ENCODE measurements at regions not wholly inside any gene's neighbourhood (a gene's known extent, or its start where the extent isn't known, plus 50 kb on each side); places are given as distances from the start of the nearest gene placed in this dataset.

DNA sequence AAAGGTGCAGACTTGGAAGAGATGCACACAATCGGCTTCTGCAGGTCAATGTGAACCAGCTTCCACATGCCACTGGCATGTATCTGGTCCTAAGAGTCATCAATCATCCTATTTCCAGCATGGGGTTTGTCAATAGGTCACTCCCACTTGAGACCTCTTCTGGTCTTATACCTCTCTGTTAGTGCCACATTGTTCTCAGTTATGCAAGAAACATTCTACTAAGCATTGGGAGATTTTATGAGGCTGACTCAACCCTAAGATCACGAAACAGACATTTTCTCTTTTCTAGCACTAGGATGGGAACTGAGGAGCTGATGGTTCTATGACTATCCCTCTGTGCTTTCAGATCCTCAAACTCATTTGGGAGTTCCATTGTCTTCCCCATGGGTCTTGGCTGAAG, 581.5 kb upstream of the KLF12 start:
- intact Hi-C loops (cut with DNase I; ENCODE audit: low total_unique reads), result no loop called here
- Histone ChIP-seq H3K9me3 (peaks cover 0 to 20% (median 13%) of the 10 kb centered on the region in 8 donors), H3K4me1 (no peaks in the 10 kb centered on the region), H3K27ac (no peak overlapping the region), H3K4me3 (no peak overlapping the region), H3K27me3 (replicated peaks in 1 of 7) (no peaks in the 10 kb centered on the region), H3K36me3 (no peaks in the 10 kb centered on the region)
- DNase-seq, result no peak
- TF ChIP-seq POLR2AphosphoS5 (IDR thresholded peaks at IDR 0.05), result no peak
- TF ChIP-seq, protein P1, sequence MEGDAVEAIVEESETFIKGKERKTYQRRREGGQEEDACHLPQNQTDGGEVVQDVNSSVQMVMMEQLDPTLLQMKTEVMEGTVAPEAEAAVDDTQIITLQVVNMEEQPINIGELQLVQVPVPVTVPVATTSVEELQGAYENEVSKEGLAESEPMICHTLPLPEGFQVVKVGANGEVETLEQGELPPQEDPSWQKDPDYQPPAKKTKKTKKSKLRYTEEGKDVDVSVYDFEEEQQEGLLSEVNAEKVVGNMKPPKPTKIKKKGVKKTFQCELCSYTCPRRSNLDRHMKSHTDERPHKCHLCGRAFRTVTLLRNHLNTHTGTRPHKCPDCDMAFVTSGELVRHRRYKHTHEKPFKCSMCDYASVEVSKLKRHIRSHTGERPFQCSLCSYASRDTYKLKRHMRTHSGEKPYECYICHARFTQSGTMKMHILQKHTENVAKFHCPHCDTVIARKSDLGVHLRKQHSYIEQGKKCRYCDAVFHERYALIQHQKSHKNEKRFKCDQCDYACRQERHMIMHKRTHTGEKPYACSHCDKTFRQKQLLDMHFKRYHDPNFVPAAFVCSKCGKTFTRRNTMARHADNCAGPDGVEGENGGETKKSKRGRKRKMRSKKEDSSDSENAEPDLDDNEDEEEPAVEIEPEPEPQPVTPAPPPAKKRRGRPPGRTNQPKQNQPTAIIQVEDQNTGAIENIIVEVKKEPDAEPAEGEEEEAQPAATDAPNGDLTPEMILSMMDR (IDR thresholded peaks at IDR 0.05 in 8 of 11, conservative IDR thresholded peaks at IDR 0.05 in 3 of 11), result no peak
- no peak for TF ChIP-seq POLR2A (IDR thresholded peaks at IDR 0.05)
- 67 to 83% (median 68%) methylated on average over 2 of the region's 2 CpGs for WGBS, 5 donors

DNA sequence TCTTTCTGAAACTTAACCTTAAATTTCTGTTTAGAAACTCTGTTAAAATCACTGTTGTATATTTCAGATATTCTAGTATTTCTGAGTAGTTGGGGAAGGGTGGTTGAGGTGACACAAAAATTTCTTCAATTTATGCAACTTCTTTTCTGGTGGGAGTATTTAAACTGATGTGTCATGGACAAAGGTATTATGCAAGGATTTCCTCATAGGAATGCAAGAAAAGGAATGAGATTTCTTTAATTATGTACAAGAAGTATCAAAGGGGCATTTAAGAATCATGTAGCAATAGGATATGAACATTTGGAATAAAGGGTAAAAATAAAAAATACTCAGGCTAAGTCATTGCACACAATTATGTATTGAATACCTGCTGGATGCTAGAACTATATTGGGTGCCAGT, 575.8 kb upstream of the KLF12 start:
- intact Hi-C loops (cut with DNase I; ENCODE audit: low total_unique reads), result no loop called here
- DNase-seq, result no peak
- H3K27ac ChIP-seq, result no peak overlapping the region
- H3K27me3 ChIP-seq (replicated peaks in 1 of 7), result no peaks in the 10 kb centered on the region
- no peaks in the 10 kb centered on the region for H3K36me3 ChIP-seq
- H3K4me1 ChIP-seq, result no peaks in the 10 kb centered on the region
- H3K4me3 ChIP-seq, result no peak overlapping the region
- TF ChIP-seq POLR2AphosphoS5 (IDR thresholded peaks at IDR 0.05) (no peak), POLR2A (IDR thresholded peaks at IDR 0.05) (no peak)
- H3K9me3 ChIP-seq, result peaks cover 0 to 5% (median 0%) of the 10 kb centered on the region in 8 donors

DNA sequence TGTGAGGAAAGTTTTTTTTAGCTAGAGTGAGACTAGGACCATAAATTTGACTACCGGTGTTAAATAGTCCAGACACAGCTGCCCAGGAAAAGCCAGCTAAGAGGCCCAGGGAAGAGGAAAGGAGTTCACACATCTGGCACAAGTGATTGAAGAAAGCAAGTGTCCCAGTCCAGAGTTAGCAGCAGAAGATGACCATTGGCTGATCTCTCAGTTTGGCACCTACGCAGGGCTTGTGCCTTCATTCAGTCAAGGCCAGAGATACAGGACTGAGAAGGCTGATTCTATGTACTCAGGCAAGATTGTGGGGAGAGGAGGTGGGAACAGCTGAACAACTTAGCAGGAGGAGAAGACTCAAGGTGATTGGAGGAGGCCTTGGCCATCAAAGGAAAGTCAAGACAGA, 575.0 kb upstream of the KLF12 start:
- Histone ChIP-seq H3K4me3 (no peak overlapping the region), H3K27ac (no peak overlapping the region), H3K27me3 (replicated peaks in 1 of 7) (no peaks in the 10 kb centered on the region), H3K9me3 (peaks cover 0 to 3% (median 0%) of the 10 kb centered on the region in 8 donors), H3K4me1 (no peaks in the 10 kb centered on the region), H3K36me3 (no peaks in the 10 kb centered on the region)
- WGBS, 5 donors, result 59 to 75% (median 65%) methylated on average over 2 of the region's 2 CpGs
- intact Hi-C loops (cut with DNase I; ENCODE audit: low total_unique reads), result no loop called here
- no peak for DNase-seq
- TF ChIP-seq POLR2AphosphoS5 (IDR thresholded peaks at IDR 0.05) (no peak), POLR2A (IDR thresholded peaks at IDR 0.05) (no peak)
- TF ChIP-seq, protein P1 (IDR thresholded peaks at IDR 0.05 in 8 of 11, conservative IDR thresholded peaks at IDR 0.05 in 3 of 11), result no peak

DNA sequence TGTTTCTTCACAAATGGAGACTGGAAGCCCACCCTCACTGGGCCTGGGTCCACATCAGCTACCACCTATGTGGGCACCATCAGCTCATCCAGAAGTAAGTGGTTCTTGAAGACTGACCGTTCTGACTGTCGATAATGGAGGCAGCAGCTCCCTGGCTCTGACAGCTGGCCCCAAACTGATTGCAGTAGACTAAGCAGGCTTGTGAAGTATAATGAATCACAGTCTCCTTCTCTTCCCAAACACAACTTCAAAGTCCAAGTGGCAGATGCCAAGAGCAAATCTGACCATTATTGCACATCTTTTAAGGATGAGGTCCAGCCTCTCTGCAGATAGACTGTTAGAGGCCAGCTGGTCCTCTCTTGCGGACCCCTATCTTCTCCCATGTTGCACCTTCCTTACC, 574.4 kb upstream of the KLF12 start:
- Histone ChIP-seq H3K27ac (no peak overlapping the region), H3K27me3 (replicated peaks in 1 of 7) (no peaks in the 10 kb centered on the region), H3K4me3 (no peak overlapping the region), H3K4me1 (no peaks in the 10 kb centered on the region), H3K36me3 (no peaks in the 10 kb centered on the region), H3K9me3 (peaks cover 0 to 3% (median 0%) of the 10 kb centered on the region in 8 donors)
- intact Hi-C loops (cut with DNase I; ENCODE audit: low total_unique reads), result no loop called here
- TF ChIP-seq POLR2AphosphoS5 (IDR thresholded peaks at IDR 0.05) (no peak), POLR2A (IDR thresholded peaks at IDR 0.05) (no peak)
- TF ChIP-seq, protein P1 (IDR thresholded peaks at IDR 0.05 in 8 of 11, conservative IDR thresholded peaks at IDR 0.05 in 3 of 11), result no peak
- 52 to 90% (median 63%) methylated on average over 3 of the region's 3 CpGs for WGBS, 5 donors
- DNase-seq, result no peak

DNA sequence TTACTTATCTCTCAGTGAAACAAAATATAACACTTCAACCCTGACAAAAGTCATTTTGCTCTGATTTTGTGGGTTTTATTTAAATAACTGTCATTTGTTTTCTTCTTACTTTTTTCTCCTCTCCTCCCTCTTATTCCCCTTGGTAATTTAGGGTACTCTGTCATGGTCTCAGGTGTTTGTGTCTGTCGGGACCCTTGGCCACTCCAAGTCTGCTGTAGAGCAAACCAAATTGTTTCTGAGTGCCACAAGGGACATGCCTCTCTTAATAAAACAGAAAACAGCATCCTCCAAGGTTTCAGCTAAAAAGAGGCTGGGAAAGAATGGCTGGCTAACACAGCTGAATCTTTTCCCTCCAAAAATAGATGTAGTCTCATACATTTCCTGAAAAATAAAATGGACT, 573.1 kb upstream of the KLF12 start:
- intact Hi-C loops (cut with DNase I; ENCODE audit: low total_unique reads), result no loop called here
- H3K36me3 ChIP-seq, result no peaks in the 10 kb centered on the region
- no peaks in the 10 kb centered on the region for H3K4me1 ChIP-seq
- 64 to 88% (median 71%) methylated on average over 1 of the region's 1 CpG for WGBS, 5 donors
- H3K4me3 ChIP-seq, result no peak overlapping the region
- H3K27ac ChIP-seq, result no peak overlapping the region
- DNase-seq, result no peak
- no peaks in the 10 kb centered on the region for H3K27me3 ChIP-seq (replicated peaks in 1 of 7)
- no peak for TF ChIP-seq POLR2A (IDR thresholded peaks at IDR 0.05)
- TF ChIP-seq POLR2AphosphoS5 (IDR thresholded peaks at IDR 0.05), result no peak
- TF ChIP-seq, protein P1 (IDR thresholded peaks at IDR 0.05 in 8 of 11, conservative IDR thresholded peaks at IDR 0.05 in 3 of 11), result no peak
- peaks cover 0 to 3% (median 0%) of the 10 kb centered on the region in 8 donors for H3K9me3 ChIP-seq

Measured in spleen (tissue), 11 donors.